Stimulated activated CD4-positive, alpha-beta T cell treated with anti-CD3 and anti-CD28 coated beads, Interleukin-15, amount 100 ng/mL, for 48 hours (primary cell): ENCODE measurements at regions not wholly inside any gene's neighbourhood (a gene's known extent, or its start where the extent isn't known, plus 50 kb on each side); places are given as distances from the start of the nearest gene placed in this dataset.

Source experiments
- DNase-seq, 2 donors: peaks; one replicate each; pipeline ENCODE4 v3.0.0-alpha.2; 2020; ENCODE audit warnings: low read depth in 2 of 2

DNA sequence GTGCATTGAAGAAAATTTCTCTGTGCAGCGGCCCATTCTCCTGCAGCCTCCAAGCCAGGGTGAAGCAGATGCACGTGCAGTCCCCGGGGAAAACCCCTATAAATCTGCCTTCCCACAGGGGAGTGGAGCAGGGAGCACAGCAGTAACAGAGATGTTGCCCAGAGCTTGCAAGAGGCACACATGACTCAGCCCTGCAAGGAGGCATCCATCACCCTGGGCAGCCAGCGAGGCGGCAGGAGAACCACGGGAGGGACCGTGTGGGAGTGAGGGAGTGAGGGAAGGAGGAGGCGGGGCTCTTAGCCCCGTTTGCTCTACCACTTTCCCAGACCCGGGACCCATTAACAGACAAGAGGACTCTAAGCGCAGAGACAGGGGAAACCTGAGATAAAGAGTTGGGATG lies 96.2 kb upstream of the ARAP3 start:
- DNase-seq = no peak

DNA sequence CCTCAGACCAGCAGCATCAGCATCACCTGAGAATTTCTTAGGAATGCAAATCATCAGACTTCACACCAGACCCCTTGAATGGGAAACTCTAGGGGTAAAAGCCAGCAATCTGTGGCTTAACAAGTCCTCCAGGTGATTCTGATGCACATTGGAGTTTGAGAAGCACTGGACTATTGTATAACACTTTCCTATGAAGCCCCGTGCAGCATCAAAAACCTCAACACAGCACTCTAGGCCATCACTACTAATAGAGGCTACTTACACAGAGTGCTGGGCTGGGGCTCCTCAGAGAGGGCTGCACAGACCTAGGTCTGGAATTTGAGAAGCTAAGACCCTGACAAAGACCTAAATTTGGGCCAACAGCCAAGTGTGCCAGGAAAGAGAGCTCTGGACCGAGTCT lies 95.7 kb upstream of the ARAP3 start:
- no peak for DNase-seq

- no peak for DNase-seq
Observed at GRCh38 chr5:141777130-141777529, 95.1 kb upstream of the ARAP3 start.

- no peak for DNase-seq
Observed at GRCh38 chr5:141773779-141774562, 91.9 kb upstream of the ARAP3 start.

GRCh38 chr5:141772281-141772680 lies 90.3 kb upstream of the ARAP3 start:
- DNase-seq = no peak

DNA sequence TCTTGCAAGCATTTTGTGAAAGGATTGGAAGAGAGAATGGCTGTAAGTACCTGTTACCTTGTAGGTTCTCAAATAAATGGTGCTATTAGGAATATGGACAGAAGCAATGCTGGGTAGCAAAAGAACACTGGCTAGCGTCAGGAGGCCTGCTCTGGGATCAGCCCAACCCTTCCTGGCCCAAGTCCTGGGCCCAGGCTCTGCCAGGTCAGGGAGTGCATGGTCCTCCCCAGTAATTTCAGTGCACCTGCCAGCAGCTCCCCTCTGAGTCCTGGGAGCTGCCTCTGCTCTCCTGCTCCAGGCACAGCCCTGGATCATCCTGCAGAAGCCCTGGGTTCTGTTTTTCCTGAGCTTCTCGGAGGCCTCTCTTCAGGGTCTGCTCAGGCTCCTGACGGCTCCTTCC lies 89.5 kb upstream of the ARAP3 start:
- no peak for DNase-seq

GRCh38 chr5:141771031-141771430 lies 89.0 kb upstream of the ARAP3 start:
- DNase-seq = no peak

DNA sequence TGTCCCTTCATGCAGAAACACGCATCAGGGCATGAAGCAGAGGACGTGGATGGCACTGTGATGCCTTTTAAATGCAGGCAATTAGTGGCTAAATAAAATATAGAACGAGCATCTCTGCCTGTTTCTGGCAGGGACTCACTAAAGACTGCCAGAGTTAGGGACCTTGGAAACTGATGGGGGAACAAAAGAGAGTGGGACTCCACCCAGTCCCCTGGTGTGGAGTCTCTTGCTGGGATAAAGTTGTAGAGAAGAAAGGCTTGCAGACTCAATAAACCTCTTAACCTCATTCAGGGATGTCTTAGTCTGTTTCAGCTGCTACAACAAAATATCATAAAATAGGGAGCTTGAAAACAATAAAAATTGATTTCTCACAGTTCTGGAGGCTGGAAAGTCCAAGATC lies 87.6 kb upstream of the ARAP3 start:
- no peak for DNase-seq

- DNase-seq = no peak
Observed at GRCh38 chr5:141767671-141768070, 85.6 kb upstream of the ARAP3 start.

DNA sequence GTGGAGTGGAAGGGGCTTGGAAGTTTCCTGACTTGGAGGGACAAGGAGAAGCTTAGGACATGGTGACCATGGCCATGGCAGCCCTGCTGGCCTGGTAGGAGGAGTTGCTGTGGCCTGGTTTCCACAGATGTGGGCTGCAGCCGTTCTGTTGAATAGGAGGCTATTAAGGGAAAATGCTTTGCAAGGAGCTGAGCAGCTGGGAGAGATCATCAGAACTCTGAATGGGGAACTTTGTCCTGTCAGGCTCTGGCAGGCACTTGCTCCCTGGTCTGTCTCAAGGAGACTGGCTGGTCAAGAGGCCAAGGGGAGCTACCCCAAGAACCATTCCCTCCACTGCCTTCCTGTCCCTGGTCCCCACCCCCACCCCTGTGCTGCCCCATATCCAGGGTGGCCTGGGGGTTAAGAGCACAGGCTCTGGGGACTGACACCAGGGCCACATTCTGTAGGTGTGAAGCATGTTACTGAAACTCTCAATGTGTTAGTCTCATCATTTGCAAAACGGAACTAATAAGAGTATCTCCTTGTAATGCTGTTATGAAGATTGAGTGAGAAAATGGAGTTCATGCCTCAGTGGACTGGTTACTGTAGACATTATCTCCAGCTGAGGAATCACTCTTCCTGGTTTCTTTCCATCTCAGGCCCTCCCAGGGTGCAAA lies 84.0 kb upstream of the ARAP3 start:
- no peak for DNase-seq

DNA sequence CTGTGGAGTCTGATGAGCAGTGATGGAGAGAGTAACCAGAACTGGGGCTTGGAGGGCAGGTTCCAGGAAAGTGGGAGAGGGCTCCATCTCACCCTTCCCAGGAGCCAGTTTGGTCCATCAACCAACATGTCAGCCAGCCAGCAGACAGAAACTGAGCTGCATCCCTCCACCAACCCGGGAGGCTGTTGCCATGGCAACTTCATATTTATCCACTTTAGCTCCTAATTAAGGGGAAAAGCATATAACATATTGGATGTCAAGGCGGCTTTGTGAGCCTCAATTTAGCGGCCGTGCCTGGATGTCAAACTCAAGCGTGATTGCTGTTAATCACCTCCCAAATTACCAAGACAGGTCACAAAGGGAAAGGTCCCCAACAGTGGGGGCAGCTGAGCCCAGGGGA lies 81.5 kb upstream of the ARAP3 start:
- no peak for DNase-seq

DNA sequence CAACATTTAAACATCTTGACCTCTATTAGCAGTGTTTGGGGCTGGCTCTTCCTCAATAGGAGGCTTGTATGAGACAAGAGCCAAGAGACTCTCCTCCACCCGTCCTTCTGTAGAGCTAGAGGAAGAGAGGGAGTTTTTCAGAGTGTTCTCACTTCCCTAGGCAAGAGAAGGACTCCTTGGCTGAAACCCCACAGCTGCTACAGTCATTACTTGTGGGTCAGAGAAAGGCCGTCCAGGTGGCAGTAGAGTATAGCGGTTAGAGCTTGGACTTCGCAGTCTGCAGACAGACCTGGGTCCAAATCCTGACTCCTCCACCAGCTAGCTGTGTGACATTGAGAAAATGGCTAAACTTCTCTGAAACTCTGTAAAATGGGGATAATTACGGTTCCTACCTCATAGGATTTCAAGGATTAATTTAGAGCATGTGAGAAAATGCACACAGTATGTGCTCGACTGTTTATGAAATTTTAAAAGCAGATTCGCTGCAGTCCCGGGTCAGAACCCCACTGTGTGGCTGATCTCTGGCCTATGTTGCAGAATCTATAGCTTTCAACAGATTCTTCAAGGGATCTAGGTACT lies 80.8 kb upstream of the ARAP3 start:
- no peak for DNase-seq

DNA sequence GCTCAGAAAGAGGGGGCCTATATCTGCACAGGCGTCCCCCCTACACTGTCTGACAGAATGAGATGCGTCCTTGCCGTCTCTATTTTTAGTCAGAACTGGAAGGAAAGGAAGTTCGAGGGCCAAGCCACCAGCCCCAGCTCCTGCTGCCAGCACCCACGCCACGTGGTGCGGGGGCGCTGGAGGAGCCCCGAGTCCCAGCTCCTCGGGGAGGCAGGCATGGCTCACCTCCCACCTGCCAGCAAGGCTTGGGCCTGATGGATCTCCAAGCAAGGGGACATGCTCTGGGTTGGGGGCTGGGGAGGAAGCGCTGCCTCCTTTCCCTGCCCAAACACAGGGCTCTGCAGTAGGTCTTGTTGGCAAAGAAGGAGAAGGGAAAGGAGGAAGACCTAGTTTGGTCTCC lies 80.3 kb upstream of the ARAP3 start:
- no peak for DNase-seq

DNA sequence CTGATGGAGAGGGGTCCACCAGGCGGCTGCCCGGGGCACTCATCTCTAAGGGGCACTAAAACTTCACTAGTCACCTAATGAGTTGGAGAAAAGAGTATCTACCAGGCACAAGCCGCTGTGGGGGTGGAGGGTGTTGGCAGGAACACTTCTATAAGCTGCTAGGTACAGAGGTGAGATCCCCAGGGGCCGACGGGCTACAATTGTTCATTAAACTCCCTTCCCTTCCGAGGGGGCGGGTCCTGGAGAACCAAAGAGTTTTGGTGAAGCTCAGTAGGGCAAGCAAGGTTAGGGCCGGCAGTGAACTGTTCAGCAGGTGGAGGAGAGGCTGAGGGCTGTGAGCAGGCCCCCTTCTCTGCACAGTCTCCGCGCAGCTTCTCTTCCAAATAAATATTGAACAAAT lies 78.7 kb upstream of the ARAP3 start:
- DNase-seq = no peak

- no peak for DNase-seq
Observed at GRCh38 chr5:141760193-141760592, 78.2 kb upstream of the ARAP3 start.

- DNase-seq = no peak
Observed at GRCh38 chr5:141758310-141758998, 76.4 kb upstream of the ARAP3 start.

DNA sequence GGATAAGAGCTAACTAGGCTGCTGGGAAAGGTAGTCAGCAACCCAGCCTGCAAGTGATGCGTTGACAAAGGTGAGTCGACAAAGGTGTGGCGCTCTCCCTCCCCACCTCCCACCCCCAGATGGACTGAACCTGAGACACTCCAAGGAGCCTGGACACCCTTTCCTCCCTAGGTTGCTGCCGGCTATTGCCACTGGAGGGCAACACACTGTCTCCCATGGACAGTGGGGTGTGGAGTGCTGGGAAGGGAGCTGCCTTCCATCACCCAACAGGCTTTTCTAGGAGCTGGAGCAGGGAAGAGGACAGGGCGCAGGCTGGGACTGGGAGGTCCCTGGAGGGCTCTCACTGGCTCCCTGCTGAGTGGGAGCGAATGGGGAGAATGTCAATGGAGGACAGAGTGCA lies 75.4 kb upstream of the ARAP3 start:
- no peak for DNase-seq

- no peak for DNase-seq
Observed at GRCh38 chr5:141756196-141756595, 74.2 kb upstream of the ARAP3 start.

- peak in 1 of 2 donors; percentile 12 for DNase-seq
Observed at GRCh38 chr5:141753971-141754713, 72.1 kb upstream of the ARAP3 start.

- DNase-seq = no peak
Observed at GRCh38 chr5:141753143-141753970, 71.3 kb upstream of the ARAP3 start.
